ENCODE measurements at regions not wholly inside any gene's neighbourhood (a gene's known extent, or its start where the extent isn't known, plus 50 kb on each side); places are given as distances from the start of the nearest gene placed in this dataset.

- Mint-ChIP-seq H3K9me3 (no peaks in the 10 kb centered on the region), H3K27me3 (peaks cover 3% of the 10 kb centered on the region), H3K4me1 (ENCODE audit: low read depth) (no peaks in the 10 kb centered on the region), H3K4me3 (no peak overlapping the region), H3K27ac (no peak overlapping the region), H3K36me3 (ENCODE audit: low read depth) (no peaks in the 10 kb centered on the region)
- no peak for DNase-seq
Observed at GRCh38 chr15:62452026-62452425, 286.9 kb upstream of the C2CD4B start.

- Mint-ChIP-seq H3K4me1 (ENCODE audit: low read depth) (no peaks in the 10 kb centered on the region), H3K4me3 (no peak overlapping the region), H3K27ac (no peak overlapping the region), H3K36me3 (ENCODE audit: low read depth) (no peaks in the 10 kb centered on the region), H3K27me3 (peaks cover 2% of the 10 kb centered on the region), H3K9me3 (no peaks in the 10 kb centered on the region)
- DNase-seq = no peak
Observed at GRCh38 chr15:62452667-62453066, 287.6 kb upstream of the C2CD4B start.

- Mint-ChIP-seq H3K4me1 (ENCODE audit: low read depth) (no peaks in the 10 kb centered on the region), H3K27me3 (no peaks in the 10 kb centered on the region)
- DNase-seq = no peak
Observed at GRCh38 chr15:62453375-62453774, 288.3 kb upstream of the C2CD4B start.

DNA sequence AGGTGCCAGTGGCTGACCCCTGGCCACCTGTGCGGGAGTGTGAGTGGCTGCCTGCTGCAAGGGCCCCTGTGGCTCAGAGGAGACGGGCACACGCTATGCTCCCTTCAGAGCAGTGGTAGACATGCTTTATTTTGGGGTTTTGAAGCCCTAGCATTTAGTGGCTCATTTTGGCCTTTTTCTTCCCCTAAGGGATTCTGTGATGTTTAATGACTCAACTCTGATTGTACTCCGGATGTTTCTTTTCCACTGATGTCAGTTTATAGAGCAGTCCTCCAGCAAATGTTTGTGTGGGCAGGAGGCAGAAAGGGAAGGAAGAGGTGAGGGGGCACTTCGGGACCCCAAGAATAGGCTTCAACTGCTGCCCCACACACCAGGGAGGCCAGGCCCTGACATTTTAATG lies 288.9 kb upstream of the C2CD4B start:
- Mint-ChIP-seq H3K36me3 (ENCODE audit: low read depth) (no peaks in the 10 kb centered on the region), H3K27ac (no peak overlapping the region), H3K4me3 (no peak overlapping the region), H3K27me3 (no peaks in the 10 kb centered on the region), H3K4me1 (ENCODE audit: low read depth) (no peaks in the 10 kb centered on the region), H3K9me3 (no peaks in the 10 kb centered on the region)
- no peak for DNase-seq

More at GRCh38 chr15:62453375-62453774, 288.3 kb upstream of the C2CD4B start:
- Mint-ChIP-seq H3K27ac (no peak overlapping the region), H3K4me3 (no peak overlapping the region), H3K36me3 (ENCODE audit: low read depth) (no peaks in the 10 kb centered on the region), H3K9me3 (no peaks in the 10 kb centered on the region)

DNA sequence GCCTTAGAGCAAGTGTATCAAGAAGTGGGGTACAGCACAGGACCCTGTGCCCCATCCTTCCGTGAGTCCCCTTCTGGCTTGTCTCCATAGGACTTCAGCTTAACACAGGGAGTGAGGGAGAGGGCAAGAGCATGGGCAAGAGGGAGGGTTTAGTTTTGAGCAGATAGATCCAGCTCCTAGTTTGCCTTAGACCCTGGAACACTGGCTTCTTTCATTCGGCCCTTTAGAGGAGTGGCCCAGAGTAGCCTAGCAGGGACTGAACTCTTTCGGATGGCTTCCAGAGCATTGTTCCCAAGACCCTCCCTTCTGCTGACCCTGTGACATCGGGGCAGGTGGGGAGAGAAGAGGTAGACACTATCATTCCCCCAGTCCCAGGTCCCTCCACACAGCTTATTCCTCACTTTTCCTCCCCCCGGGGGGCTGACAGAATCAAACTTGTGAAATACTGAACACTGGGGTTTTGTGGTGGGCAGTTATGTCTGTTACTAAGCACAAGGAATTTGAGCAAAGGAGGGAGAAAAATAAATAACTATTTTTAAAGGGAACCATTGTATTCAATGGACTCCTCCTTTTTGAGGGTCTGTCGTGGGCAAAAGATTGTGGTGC lies 289.6 kb upstream of the C2CD4B start:
- H3K4me1 Mint-ChIP-seq (ENCODE audit: low read depth) = no peaks in the 10 kb centered on the region
- H3K36me3 Mint-ChIP-seq (ENCODE audit: low read depth) = no peaks in the 10 kb centered on the region
- no peaks in the 10 kb centered on the region for H3K27me3 Mint-ChIP-seq
- H3K9me3 Mint-ChIP-seq = no peaks in the 10 kb centered on the region
- no peak for DNase-seq
- H3K4me3 Mint-ChIP-seq = no peak overlapping the region
- no peak overlapping the region for H3K27ac Mint-ChIP-seq

- H3K27ac Mint-ChIP-seq = no peak overlapping the region
- DNase-seq = no peak
- H3K4me1 Mint-ChIP-seq (ENCODE audit: low read depth) = no peaks in the 10 kb centered on the region
- no peaks in the 10 kb centered on the region for H3K36me3 Mint-ChIP-seq (ENCODE audit: low read depth)
- H3K27me3 Mint-ChIP-seq = no peaks in the 10 kb centered on the region
- no peak overlapping the region for H3K4me3 Mint-ChIP-seq
- H3K9me3 Mint-ChIP-seq = no peaks in the 10 kb centered on the region
Observed at GRCh38 chr15:62455441-62455921, 290.4 kb upstream of the C2CD4B start.

DNA sequence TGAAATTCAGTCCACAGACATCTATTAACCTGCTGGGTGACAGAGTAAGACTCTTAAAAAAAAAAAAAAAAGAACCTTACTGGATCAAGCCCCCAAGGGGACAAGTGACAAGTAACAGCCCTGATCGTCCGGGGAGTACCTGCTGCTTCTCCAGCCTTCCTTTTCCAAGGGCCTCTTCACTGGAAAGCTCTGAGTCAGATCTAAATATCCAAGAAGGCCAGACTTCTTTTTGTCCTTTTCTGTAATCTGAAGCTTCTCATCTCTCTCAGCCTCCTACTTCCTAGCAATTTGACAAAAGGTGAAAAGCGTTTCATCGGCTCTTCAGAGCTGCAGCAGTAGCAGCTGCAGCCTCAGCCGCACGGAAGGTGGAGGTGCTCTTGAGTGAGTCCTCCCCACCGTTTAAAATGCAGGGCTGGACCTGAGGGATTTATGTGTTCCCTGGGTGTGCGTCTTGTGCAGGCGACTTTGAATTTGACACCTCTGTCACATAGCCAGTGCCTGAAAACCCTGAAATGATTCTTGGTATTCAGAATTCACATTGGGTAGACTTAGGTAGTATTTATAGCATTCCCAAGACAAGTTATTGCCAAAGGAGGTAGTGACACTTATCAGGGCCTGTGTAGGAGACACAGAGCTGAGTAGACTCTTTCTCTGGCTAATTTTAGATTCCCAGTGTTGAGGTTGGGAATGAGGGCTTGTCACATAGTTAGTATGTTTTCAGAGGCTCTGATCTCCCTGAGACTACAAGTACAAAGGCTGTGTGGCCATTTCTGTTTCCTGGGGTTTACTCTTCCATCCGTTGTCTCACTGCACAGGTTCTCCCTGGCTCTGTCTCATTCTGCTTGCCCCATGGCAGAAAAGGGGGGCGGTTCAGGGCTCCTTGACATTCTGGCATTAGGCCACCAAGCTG lies 291.2 kb upstream of the C2CD4B start:
- Mint-ChIP-seq H3K9me3 (no peaks in the 10 kb centered on the region), H3K36me3 (ENCODE audit: low read depth) (no peaks in the 10 kb centered on the region), H3K4me3 (no peak overlapping the region), H3K27me3 (no peaks in the 10 kb centered on the region), H3K27ac (no peak overlapping the region), H3K4me1 (ENCODE audit: low read depth) (no peaks in the 10 kb centered on the region)
- DNase-seq = no peak

DNA sequence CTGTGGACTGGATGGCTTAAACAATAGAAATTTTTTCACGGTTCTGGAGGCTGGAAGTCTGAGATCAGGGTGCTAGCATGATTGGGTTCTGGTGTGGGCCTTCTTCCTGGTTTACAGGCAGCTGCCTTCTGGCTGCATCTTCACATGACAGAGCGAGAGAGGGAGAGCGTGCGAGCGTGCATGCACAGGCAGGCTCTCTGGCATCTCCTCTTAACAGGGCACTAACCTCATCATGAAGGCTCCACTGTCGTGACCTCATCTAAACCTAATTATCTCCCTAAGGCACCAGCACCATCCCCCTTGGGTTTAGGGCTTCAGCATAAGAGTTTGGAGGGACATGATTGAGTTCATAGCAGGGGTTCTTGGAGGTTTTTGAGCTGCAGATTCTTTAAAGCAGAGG lies 292.0 kb upstream of the C2CD4B start:
- Mint-ChIP-seq H3K36me3 (ENCODE audit: low read depth) (no peaks in the 10 kb centered on the region), H3K27ac (no peak overlapping the region), H3K27me3 (no peaks in the 10 kb centered on the region), H3K4me3 (no peak overlapping the region), H3K4me1 (ENCODE audit: low read depth) (no peaks in the 10 kb centered on the region), H3K9me3 (no peaks in the 10 kb centered on the region)
- DNase-seq = no peak

DNA sequence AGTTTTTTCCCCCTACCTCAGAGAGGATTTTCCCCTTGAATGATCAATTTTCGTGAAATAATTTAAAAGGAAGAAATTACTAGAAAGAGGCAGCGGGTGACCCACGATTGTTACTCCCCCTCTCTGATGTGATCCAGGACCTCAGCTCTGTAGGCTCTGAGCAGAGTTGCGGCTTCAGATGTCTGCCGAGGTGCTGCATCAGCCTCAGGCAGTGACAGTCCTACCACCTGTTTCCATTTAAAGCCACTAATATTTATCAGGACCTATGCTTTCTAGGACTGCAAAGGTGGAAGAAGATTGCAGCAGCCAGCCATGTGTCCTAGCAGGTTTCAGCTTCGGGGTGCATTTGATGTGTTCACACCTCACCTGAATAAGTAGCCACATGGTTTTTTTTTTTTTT lies 294.8 kb upstream of the C2CD4B start:
- H3K4me3 Mint-ChIP-seq = no peak overlapping the region
- H3K27ac Mint-ChIP-seq = no peak overlapping the region
- DNase-seq = no peak
- H3K36me3 Mint-ChIP-seq (ENCODE audit: low read depth) = no peaks in the 10 kb centered on the region
- no peaks in the 10 kb centered on the region for H3K4me1 Mint-ChIP-seq (ENCODE audit: low read depth)
- H3K27me3 Mint-ChIP-seq = peaks cover 3% of the 10 kb centered on the region
- no peaks in the 10 kb centered on the region for H3K9me3 Mint-ChIP-seq

- Mint-ChIP-seq H3K9me3 (no peaks in the 10 kb centered on the region), H3K36me3 (ENCODE audit: low read depth) (no peaks in the 10 kb centered on the region), H3K27ac (no peak overlapping the region), H3K4me1 (ENCODE audit: low read depth) (no peaks in the 10 kb centered on the region), H3K27me3 (peaks cover 13% of the 10 kb centered on the region), H3K4me3 (no peak overlapping the region)
- no peak for DNase-seq
Observed at GRCh38 chr15:62462268-62462667, 297.2 kb upstream of the C2CD4B start.

DNA sequence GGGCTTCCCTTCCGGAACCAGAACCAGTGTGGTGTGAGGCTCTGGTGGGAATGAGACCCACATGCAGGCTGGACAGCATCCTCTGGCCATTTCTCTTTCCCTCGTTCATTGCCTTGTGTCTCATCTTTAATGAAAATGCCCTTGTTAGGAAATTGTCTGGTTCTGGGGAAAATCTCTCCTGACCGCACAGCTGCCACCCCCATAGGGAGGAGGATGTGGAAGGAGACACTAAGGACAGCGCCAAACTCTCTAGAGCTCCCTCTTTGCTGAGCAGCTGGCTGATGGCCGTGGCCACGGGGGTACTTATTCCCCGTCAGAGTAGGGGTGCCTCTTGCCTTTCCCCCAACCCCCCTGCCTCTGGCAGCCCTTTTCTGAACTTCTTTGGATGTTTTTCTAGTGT lies 297.6 kb upstream of the C2CD4B start:
- no peaks in the 10 kb centered on the region for H3K9me3 Mint-ChIP-seq
- H3K36me3 Mint-ChIP-seq (ENCODE audit: low read depth) = no peaks in the 10 kb centered on the region
- peaks cover 13% of the 10 kb centered on the region for H3K27me3 Mint-ChIP-seq
- no peak overlapping the region for H3K4me3 Mint-ChIP-seq
- H3K27ac Mint-ChIP-seq = no peak overlapping the region
- no peak for DNase-seq
- H3K4me1 Mint-ChIP-seq (ENCODE audit: low read depth) = no peaks in the 10 kb centered on the region

- no peak overlapping the region for H3K27ac Mint-ChIP-seq
- no peak for DNase-seq
- H3K36me3 Mint-ChIP-seq (ENCODE audit: low read depth) = no peaks in the 10 kb centered on the region
- no peaks in the 10 kb centered on the region for H3K4me1 Mint-ChIP-seq (ENCODE audit: low read depth)
- H3K9me3 Mint-ChIP-seq = no peaks in the 10 kb centered on the region
- no peak overlapping the region for H3K4me3 Mint-ChIP-seq
- H3K27me3 Mint-ChIP-seq = peaks cover 13% of the 10 kb centered on the region
Observed at GRCh38 chr15:62464705-62465104, 299.6 kb upstream of the C2CD4B start.

- H3K27me3 Mint-ChIP-seq = peaks cover 13% of the 10 kb centered on the region
- DNase-seq = no peak
- H3K9me3 Mint-ChIP-seq = no peaks in the 10 kb centered on the region
- no peaks in the 10 kb centered on the region for H3K36me3 Mint-ChIP-seq (ENCODE audit: low read depth)
- no peak overlapping the region for H3K27ac Mint-ChIP-seq
- H3K4me1 Mint-ChIP-seq (ENCODE audit: low read depth) = no peaks in the 10 kb centered on the region
- H3K4me3 Mint-ChIP-seq = no peak overlapping the region
Observed at GRCh38 chr15:62465173-62465572, 300.1 kb upstream of the C2CD4B start.

- Mint-ChIP-seq H3K36me3 (ENCODE audit: low read depth) (no peaks in the 10 kb centered on the region), H3K27ac (no peak overlapping the region), H3K4me1 (ENCODE audit: low read depth) (no peaks in the 10 kb centered on the region), H3K27me3 (peaks cover 10% of the 10 kb centered on the region), H3K9me3 (no peaks in the 10 kb centered on the region), H3K4me3 (no peak overlapping the region)
- no peak for DNase-seq
Observed at GRCh38 chr15:62469478-62469873, 304.4 kb upstream of the C2CD4B start.

Data from activated T-cell treated with anti-CD3 and anti-CD28 coated beads, Interleukin-2, amount 50 U/mL, for 24 hours (primary cell).